ENCODE measurements at regions not wholly inside any gene's neighbourhood (a gene's known extent, or its start where the extent isn't known, plus 50 kb on each side); places are given as distances from the start of the nearest gene placed in this dataset.

GRCh38 chr6:1130709-1131108, 181.2 kb upstream of the FOXQ1 start:
- no peak for TF ChIP-seq CTCF (IDR thresholded peaks at IDR 0.05; ENCODE audit: low read depth, low read length)
- TF ChIP-seq EZH2phosphoT487 (IDR thresholded peaks at IDR 0.05; ENCODE audit: low read depth): no peak
